Stomach (tissue), 8 donors: ENCODE measurements at regions not wholly inside any gene's neighbourhood (a gene's known extent, or its start where the extent isn't known, plus 50 kb on each side); places are given as distances from the start of the nearest gene placed in this dataset.

Experiments
- DNase-seq, 2 donors: peaks; one replicate each; pipeline versions ENCODE4 v3.0.0 to v3.0.0-alpha.2; 2013 to 2019
- H3K27ac ChIP-seq, 5 donors: fragments of 200-600 bp in 4 of 5; sonication (generic) in 4 of 5; one replicate each; pipeline ENCODE4 v1.5.1; 2013 to 2019; ENCODE audit warnings: mild to moderate bottlenecking in 1 of 5, moderate library complexity in 1 of 5
- H3K27me3 ChIP-seq, 3 donors: fragments of 200-600 bp; sonication (generic); one replicate each; pipeline ENCODE4 v1.5.1; 2017 to 2019; ENCODE audit warnings: mixed run types in 1 of 3
- H3K36me3 ChIP-seq, 4 donors: fragments of 200-600 bp; sonication (generic); 1 replicate in 3 of 4; 2 replicates in 1 of 4; pipeline ENCODE4 v1.5.1; 2016 to 2019
- H3K4me1 ChIP-seq, 4 donors: fragments of 200-600 bp; sonication (generic); one replicate each; pipeline ENCODE4 v1.5.1; 2016 to 2019
- H3K4me3 ChIP-seq, 4 donors: fragments of 200-600 bp; sonication (generic) in 3 of 4; one replicate each; pipeline ENCODE4 v1.5.1; 2016 to 2019; ENCODE audit warnings: mild to moderate bottlenecking in 1 of 4
- H3K9me3 ChIP-seq, 4 donors: fragments of 200-600 bp; sonication (generic); one replicate each; pipeline ENCODE4 v1.5.1; 2016 to 2019
- CTCF ChIP-seq, 7 experiments: fragments of 450-650 bp in 4 of 7; fragments of 200-600 bp in 3 of 7; sonication (generic) in 3 of 7; IDR thresholded peaks; one replicate each; pipeline ENCODE4 v1.5.1; 2016 to 2019; ENCODE audit warnings: antibody characterized with exemption in 7 of 7, control low read depth in 2 of 7, mild to moderate bottlenecking in 1 of 7
- EP300 ChIP-seq: sonication (generic); formaldehyde crosslinking; IDR thresholded peaks from one replicate; pipeline ENCODE4 v1.6.1; 2017; ENCODE audit warnings: antibody characterized with exemption
- POLR2A ChIP-seq, 4 donors: fragments of 450-650 bp; IDR thresholded peaks; one replicate each; pipeline ENCODE4 v1.6.1; 2016; ENCODE audit warnings: antibody characterized with exemption in 4 of 4, control low read depth in 2 of 4, mild to moderate bottlenecking in 1 of 4, moderate library complexity in 1 of 4
- POLR2AphosphoS5 ChIP-seq, 3 donors: sonication (generic); formaldehyde crosslinking; IDR thresholded peaks; one replicate each; pipeline ENCODE4 v1.6.1; 2016; ENCODE audit warnings: antibody characterized with exemption in 3 of 3
- WGBS, 5 donors: extraction: QIAGEN DNeasy Blood & Tissue Kit in 3 of 5; methylation state at CpG; one replicate each; pipeline versions ENCODE4 v1.1.5 to v1.1.7; 2013 to 2018; 5-methylcytosine and 5-hydroxymethylcytosine counted together
- intact Hi-C: fragments of 100-400 bp; cut with DNase I; formaldehyde crosslinking; loops from one replicate; pipeline ENCODE4 v1.15.1; 2023; ENCODE audit warnings: low total_unique reads
- donor health status: healthy with polysubstance abuse.
- donor health status: Bipolar disorder and iron deficiency.
- donor health status: healthy.

- Histone ChIP-seq H3K27ac (no peak overlapping the region), H3K9me3 (no peaks in the 10 kb centered on the region), H3K36me3 (no peaks in the 10 kb centered on the region), H3K27me3 (peaks cover 0 to 36% (median 0%) of the 10 kb centered on the region in 3 donors), H3K4me3 (no peak overlapping the region), H3K4me1 (no peaks in the 10 kb centered on the region)
- 62 to 80% (median 74%) methylated on average over 5 of the region's 5 CpGs for WGBS, 5 donors
- intact Hi-C loops = no loop called here
- DNase-seq = no peak
- no peak for TF ChIP-seq POLR2AphosphoS5 (IDR thresholded peaks at IDR 0.05)
- TF ChIP-seq EP300 = no peak
- TF ChIP-seq CTCF (IDR thresholded peaks at IDR 0.05) = no peak
- TF ChIP-seq POLR2A (IDR thresholded peaks at IDR 0.05) = no peak
Measured at GRCh38 chr17:33650304-33650703, 357.2 kb upstream of the ASIC2 start.

- Histone ChIP-seq H3K27ac (no peak overlapping the region), H3K4me1 (no peaks in the 10 kb centered on the region), H3K4me3 (no peak overlapping the region), H3K27me3 (peaks cover 0 to 23% (median 0%) of the 10 kb centered on the region in 3 donors), H3K36me3 (no peaks in the 10 kb centered on the region), H3K9me3 (no peaks in the 10 kb centered on the region)
- TF ChIP-seq POLR2A (IDR thresholded peaks at IDR 0.05) (no peak), CTCF (IDR thresholded peaks at IDR 0.05) (no peak), POLR2AphosphoS5 (IDR thresholded peaks at IDR 0.05) (no peak), EP300 (no peak)
- intact Hi-C loops = no loop called here
- WGBS, 5 donors = 61 to 86% (median 72%) methylated on average over 3 of the region's 3 CpGs
- no peak for DNase-seq
Measured at GRCh38 chr17:33651686-33652085, 358.6 kb upstream of the ASIC2 start.

DNA sequence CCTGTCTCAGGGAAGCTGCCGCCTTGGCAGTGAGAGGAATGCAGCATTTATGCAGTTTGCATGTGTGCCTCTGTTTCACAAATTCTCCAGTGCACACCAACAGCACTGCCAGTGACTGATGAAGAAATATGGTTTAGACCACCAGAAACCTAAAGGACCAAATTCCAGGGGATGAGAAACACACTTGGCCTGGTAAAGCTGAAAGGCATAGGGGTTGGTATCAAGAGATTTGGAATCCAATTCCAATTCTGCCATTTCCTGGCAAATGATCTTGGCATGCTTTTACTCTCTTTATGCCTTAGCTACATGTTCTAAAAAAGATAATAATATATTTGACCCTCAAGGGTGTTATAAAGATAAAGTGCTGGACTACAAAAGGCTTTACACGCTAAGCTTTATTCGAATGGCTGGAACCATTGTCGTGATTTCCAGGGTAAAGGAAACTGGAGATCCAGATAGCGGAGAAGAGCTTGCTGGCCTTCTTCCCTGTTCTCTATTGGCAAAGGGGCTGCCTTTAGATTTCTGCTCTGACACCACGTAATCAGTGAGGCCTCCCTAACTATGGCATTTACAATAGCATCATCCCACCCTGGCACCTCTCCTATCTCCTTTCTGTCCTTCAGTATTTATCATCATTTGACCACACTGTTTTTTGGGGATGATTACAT, 359.8 kb upstream of the ASIC2 start:
- no peak for TF ChIP-seq EP300
- TF ChIP-seq POLR2A (IDR thresholded peaks at IDR 0.05) = no peak
- TF ChIP-seq POLR2AphosphoS5 (IDR thresholded peaks at IDR 0.05) = no peak
- no peak for TF ChIP-seq CTCF (IDR thresholded peaks at IDR 0.05)

DNA sequence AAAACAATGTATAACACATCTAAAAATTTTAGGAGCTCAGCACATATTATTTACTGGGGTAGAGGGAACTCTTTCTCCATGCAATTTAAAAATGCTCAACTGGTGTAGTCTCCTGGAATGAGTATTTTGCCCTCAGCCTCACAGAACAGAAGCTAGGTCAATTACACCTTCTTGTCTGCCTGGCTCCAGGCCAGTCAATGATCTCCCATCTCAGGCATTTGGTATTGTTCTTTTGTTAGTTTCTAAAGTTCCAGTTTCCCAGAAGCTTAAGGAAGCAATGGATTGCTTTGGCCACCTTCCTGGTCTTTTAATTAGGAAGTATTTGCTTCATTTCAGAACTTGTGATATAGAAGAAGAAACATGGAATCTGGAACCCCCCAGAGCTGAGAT, 360.3 kb upstream of the ASIC2 start:
- Histone ChIP-seq H3K27me3 (peaks cover 0 to 8% (median 0%) of the 10 kb centered on the region in 3 donors), H3K4me3 (no peak overlapping the region), H3K27ac (no peak overlapping the region), H3K36me3 (no peaks in the 10 kb centered on the region), H3K4me1 (no peaks in the 10 kb centered on the region), H3K9me3 (no peaks in the 10 kb centered on the region)
- TF ChIP-seq POLR2A (IDR thresholded peaks at IDR 0.05) = no peak
- TF ChIP-seq CTCF (IDR thresholded peaks at IDR 0.05) = no peak
- no peak for TF ChIP-seq EP300
- no peak for TF ChIP-seq POLR2AphosphoS5 (IDR thresholded peaks at IDR 0.05)
- intact Hi-C loops = no loop called here
- no peak for DNase-seq

More for the DNA sequence above, 359.8 kb upstream of the ASIC2 start:
- intact Hi-C loops = no loop called here
- Histone ChIP-seq H3K4me3 (no peak overlapping the region), H3K4me1 (no peaks in the 10 kb centered on the region), H3K27ac (no peak overlapping the region), H3K9me3 (no peaks in the 10 kb centered on the region), H3K36me3 (no peaks in the 10 kb centered on the region), H3K27me3 (peaks cover 0 to 12% (median 0%) of the 10 kb centered on the region in 3 donors)
- no peak for DNase-seq
- 76 to 87% (median 83%) methylated on average over 6 of the region's 6 CpGs for WGBS, 5 donors
